ENCODE measurements at regions not wholly inside any gene's neighbourhood (a gene's known extent, or its start where the extent isn't known, plus 50 kb on each side); places are given as distances from the start of the nearest gene placed in this dataset.

DNA sequence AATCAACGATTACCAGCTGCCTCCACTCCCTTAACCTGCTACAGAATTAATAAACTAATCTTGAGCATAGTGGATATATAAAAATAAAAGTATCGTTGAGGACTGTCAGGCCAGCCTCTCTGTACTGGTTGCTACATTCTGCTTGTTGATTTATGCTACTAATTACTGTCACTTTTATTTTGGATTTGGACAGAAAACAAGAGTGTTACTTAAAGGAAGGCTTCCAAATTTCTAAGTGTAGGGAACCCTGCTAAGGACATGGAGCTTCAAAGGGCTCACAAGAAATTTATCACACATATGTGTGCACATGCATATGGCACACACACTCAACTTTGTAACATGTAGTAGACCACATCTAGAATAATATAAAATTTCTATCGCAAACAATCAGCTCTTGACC lies 141.2 kb upstream of the ANKRD1 start:
- H3K27me3 ChIP-seq (ENCODE audit: insufficient read depth, poor library complexity, severe bottlenecking): no peaks in the 10 kb centered on the region
- no peak for ATAC-seq (ENCODE audit: low read depth)
- H3K27ac ChIP-seq (ENCODE audit: poor library complexity, severe bottlenecking): no peak overlapping the region

DNA sequence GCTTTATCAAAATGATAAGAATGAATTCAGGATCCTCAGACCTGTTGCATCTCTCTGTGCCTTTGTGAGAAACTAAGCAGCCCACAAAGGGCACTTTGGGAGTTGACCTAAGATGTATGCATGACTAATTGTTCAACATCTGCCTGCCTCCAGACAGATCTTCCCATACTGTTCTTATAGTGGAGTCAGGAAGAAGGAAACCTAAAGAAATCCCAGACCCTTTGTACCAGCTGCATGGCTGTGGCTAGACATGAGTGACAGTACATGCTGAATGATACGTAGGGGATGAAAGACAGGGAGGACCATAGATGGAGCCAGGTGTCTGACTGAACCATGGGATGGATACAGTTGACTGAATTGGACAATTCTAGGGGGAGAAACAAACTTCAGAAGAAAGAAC lies 148.7 kb upstream of the PCGF5 start:
- Histone ChIP-seq H3K4me1 (ENCODE audit: insufficient read depth, poor library complexity, severe bottlenecking) (no peaks in the 10 kb centered on the region), H3K4me3 (ENCODE audit: severe bottlenecking) (no peak overlapping the region), H3K27me3 (ENCODE audit: insufficient read depth, poor library complexity, severe bottlenecking) (no peaks in the 10 kb centered on the region), H3K27ac (ENCODE audit: poor library complexity, severe bottlenecking) (no peak overlapping the region), H3K36me3 (ENCODE audit: low read depth) (no peaks in the 10 kb centered on the region), H3K9me3 (ENCODE audit: severe bottlenecking) (no peaks in the 10 kb centered on the region)
- TF ChIP-seq, protein P1, sequence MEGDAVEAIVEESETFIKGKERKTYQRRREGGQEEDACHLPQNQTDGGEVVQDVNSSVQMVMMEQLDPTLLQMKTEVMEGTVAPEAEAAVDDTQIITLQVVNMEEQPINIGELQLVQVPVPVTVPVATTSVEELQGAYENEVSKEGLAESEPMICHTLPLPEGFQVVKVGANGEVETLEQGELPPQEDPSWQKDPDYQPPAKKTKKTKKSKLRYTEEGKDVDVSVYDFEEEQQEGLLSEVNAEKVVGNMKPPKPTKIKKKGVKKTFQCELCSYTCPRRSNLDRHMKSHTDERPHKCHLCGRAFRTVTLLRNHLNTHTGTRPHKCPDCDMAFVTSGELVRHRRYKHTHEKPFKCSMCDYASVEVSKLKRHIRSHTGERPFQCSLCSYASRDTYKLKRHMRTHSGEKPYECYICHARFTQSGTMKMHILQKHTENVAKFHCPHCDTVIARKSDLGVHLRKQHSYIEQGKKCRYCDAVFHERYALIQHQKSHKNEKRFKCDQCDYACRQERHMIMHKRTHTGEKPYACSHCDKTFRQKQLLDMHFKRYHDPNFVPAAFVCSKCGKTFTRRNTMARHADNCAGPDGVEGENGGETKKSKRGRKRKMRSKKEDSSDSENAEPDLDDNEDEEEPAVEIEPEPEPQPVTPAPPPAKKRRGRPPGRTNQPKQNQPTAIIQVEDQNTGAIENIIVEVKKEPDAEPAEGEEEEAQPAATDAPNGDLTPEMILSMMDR (IDR thresholded peaks at IDR 0.05; ENCODE audit: poor library complexity, severe bottlenecking): no peak
- ATAC-seq (ENCODE audit: low read depth) (no peak), DNase-seq (ENCODE audit: low spot score) (no peak)

More for the DNA sequence above, 141.2 kb upstream of the ANKRD1 start:
- Histone ChIP-seq H3K4me3 (ENCODE audit: severe bottlenecking) (no peak overlapping the region), H3K4me1 (ENCODE audit: insufficient read depth, poor library complexity, severe bottlenecking) (no peaks in the 10 kb centered on the region), H3K9me3 (ENCODE audit: severe bottlenecking) (no peaks in the 10 kb centered on the region), H3K36me3 (ENCODE audit: low read depth) (no peaks in the 10 kb centered on the region)
- DNase-seq (ENCODE audit: low spot score): no peak
- TF ChIP-seq, protein P1 (IDR thresholded peaks at IDR 0.05; ENCODE audit: poor library complexity, severe bottlenecking): no peak

DNA sequence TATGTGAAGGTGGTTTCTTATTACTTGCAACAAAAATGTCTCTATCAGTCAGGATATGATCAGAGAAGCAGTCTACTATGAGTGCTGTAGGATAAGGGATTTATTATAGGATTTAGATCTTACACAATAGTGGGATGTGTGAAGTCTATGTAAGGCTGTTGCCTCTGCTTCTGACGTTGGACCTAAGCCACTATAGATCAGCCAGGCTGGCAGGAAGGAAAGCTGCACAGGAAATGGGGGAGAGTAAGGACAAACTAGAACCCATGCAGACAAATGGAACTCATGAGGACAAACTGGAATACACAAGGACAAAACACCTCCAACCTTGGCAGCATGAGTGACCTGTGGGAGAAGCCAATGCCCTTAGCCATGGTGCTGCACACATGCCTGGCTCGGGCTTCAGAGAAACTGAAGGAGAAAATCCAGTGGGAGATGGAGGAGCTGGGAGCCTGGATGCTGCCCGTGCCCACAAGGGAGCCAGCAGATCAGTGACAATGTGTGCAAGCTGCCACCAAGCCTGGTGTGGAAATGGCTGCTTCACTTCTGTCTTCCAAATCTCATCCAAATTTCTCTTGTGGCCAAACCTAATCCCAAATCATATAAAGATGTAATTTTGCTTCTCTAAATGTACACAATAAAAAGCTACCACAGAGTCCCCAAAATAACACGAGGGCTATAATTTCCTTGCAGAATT lies 147.0 kb upstream of the PCGF5 start:
- TF ChIP-seq, protein P1 (IDR thresholded peaks at IDR 0.05; ENCODE audit: poor library complexity, severe bottlenecking): no peak
- Histone ChIP-seq H3K9me3 (ENCODE audit: severe bottlenecking) (no peaks in the 10 kb centered on the region), H3K4me1 (ENCODE audit: insufficient read depth, poor library complexity, severe bottlenecking) (no peaks in the 10 kb centered on the region), H3K4me3 (ENCODE audit: severe bottlenecking) (no peak overlapping the region), H3K27ac (ENCODE audit: poor library complexity, severe bottlenecking) (no peak overlapping the region), H3K36me3 (ENCODE audit: low read depth) (no peaks in the 10 kb centered on the region), H3K27me3 (ENCODE audit: insufficient read depth, poor library complexity, severe bottlenecking) (peaks cover 10% of the 10 kb centered on the region)
- no peak for DNase-seq (ENCODE audit: low spot score)
- ATAC-seq (ENCODE audit: low read depth): no peak

DNA sequence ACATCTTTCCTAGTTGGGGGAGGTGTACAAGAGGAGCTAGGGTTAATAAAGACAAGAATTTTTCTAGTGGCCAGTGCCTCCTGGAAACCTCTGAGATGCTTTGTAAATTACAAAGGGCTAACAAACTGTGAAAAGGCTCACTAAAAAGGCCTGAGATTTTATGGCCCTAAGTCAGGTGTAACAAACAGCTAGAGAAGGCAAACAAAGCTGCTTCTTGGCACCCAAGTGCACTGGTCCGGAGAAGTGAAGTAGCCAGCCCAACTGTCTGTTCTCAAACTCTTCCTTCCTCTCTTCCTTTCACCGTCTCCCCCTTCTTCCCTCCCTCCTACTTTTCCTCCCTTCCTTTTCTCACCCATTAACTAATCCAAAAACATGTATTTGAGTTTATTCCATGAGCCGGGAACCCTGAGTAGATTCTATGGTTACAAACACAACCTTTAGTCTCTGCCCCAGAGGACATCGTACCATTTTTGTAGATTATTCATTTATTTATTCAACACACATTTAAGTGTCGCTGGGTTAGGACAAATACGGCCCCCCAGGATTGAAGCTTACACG lies 143.4 kb upstream of the PCGF5 start:
- H3K9me3 ChIP-seq (ENCODE audit: severe bottlenecking): no peaks in the 10 kb centered on the region
- no peak overlapping the region for H3K4me3 ChIP-seq (ENCODE audit: severe bottlenecking)
- H3K36me3 ChIP-seq (ENCODE audit: low read depth): no peaks in the 10 kb centered on the region
- no peaks in the 10 kb centered on the region for H3K4me1 ChIP-seq (ENCODE audit: insufficient read depth, poor library complexity, severe bottlenecking)
- no peak for DNase-seq (ENCODE audit: low spot score)
- ATAC-seq (ENCODE audit: low read depth): no peak
- TF ChIP-seq, protein P1 (IDR thresholded peaks at IDR 0.05; ENCODE audit: poor library complexity, severe bottlenecking): no peak
- H3K27ac ChIP-seq (ENCODE audit: poor library complexity, severe bottlenecking): no peak overlapping the region
- H3K27me3 ChIP-seq (ENCODE audit: insufficient read depth, poor library complexity, severe bottlenecking): peaks cover 16% of the 10 kb centered on the region

DNA sequence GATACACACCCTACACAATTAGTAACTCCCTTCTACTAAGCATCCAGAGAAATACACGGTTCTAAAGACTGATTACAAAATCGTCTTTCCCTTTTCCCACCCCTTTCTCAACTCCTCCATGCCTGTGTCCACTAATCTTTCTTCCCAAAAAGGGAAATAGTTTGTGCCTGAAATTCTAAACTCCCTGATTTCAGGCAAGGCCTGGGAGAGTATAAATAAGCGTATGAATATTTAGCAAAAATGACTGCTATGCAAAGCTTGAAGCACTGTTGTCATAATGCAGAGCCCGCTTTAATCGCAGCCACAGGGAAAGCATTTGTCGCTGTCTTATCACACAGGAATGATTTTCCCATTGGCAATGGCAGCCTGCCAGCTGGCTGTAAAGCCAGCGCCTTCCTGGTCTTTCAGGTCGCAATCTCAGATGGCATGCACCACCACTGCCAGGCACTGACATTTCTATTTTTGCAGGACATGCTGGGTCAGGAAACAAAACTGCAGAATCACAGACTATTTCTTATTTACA lies 142.9 kb upstream of the PCGF5 start:
- Histone ChIP-seq H3K36me3 (ENCODE audit: low read depth) (no peaks in the 10 kb centered on the region), H3K9me3 (ENCODE audit: severe bottlenecking) (no peaks in the 10 kb centered on the region), H3K4me3 (ENCODE audit: severe bottlenecking) (no peak overlapping the region), H3K27ac (ENCODE audit: poor library complexity, severe bottlenecking) (no peak overlapping the region), H3K27me3 (ENCODE audit: insufficient read depth, poor library complexity, severe bottlenecking) (peaks cover 16% of the 10 kb centered on the region), H3K4me1 (ENCODE audit: insufficient read depth, poor library complexity, severe bottlenecking) (no peaks in the 10 kb centered on the region)
- DNase-seq (ENCODE audit: low spot score) (no peak), ATAC-seq (ENCODE audit: low read depth) (no peak)
- TF ChIP-seq, protein P1 (IDR thresholded peaks at IDR 0.05; ENCODE audit: poor library complexity, severe bottlenecking): no peak
